ENCODE measurements at regions not wholly inside any gene's neighbourhood (a gene's known extent, or its start where the extent isn't known, plus 50 kb on each side); places are given as distances from the start of the nearest gene placed in this dataset.
A peak's percentile ranks its signal among the peaks of the same experiment; 100 is the strongest.

GRCh38 chr20:11581271-11581670, 336.4 kb upstream of the BTBD3 start:
- no peak for DNase-seq (ENCODE audit: low spot score)

GRCh38 chr20:11582060-11582459, 335.6 kb upstream of the BTBD3 start:
- DNase-seq (ENCODE audit: low spot score) = no peak

GRCh38 chr20:11585752-11586352, 331.8 kb upstream of the BTBD3 start:
- no peak for DNase-seq (ENCODE audit: low spot score)

GRCh38 chr20:11588875-11589274, 328.8 kb upstream of the BTBD3 start:
- DNase-seq (ENCODE audit: low spot score) = no peak

GRCh38 chr20:11591965-11592364, 325.7 kb upstream of the BTBD3 start:
- no peak for DNase-seq (ENCODE audit: low spot score)

- DNase-seq (ENCODE audit: low spot score) = no peak
These were observed 313.4 kb upstream of the BTBD3 start for GRCh38 chr20:11604339-11604738.

GRCh38 chr20:11607047-11607446, 310.6 kb upstream of the BTBD3 start:
- no peak for DNase-seq (ENCODE audit: low spot score)

GRCh38 chr20:11608736-11609135, 309.0 kb upstream of the BTBD3 start:
- DNase-seq (ENCODE audit: low spot score) = no peak

GRCh38 chr20:11624704-11625103, 293.0 kb upstream of the BTBD3 start:
- no peak for DNase-seq (ENCODE audit: low spot score)

- DNase-seq (ENCODE audit: low spot score) = no peak
These were observed 291.1 kb upstream of the BTBD3 start for GRCh38 chr20:11626551-11626950.

GRCh38 chr20:11642866-11643265, 274.8 kb upstream of the BTBD3 start:
- no peak for DNase-seq (ENCODE audit: low spot score)

- no peak for DNase-seq (ENCODE audit: low spot score)
These were observed 271.3 kb upstream of the BTBD3 start for GRCh38 chr20:11646359-11646758.

GRCh38 chr20:11650566-11650965, 267.1 kb upstream of the BTBD3 start:
- DNase-seq (ENCODE audit: low spot score) = no peak

- no peak for DNase-seq (ENCODE audit: low spot score)
These were observed 266.6 kb upstream of the BTBD3 start for GRCh38 chr20:11651138-11651537.

- DNase-seq (ENCODE audit: low spot score) = no peak
These were observed 266.0 kb upstream of the BTBD3 start for GRCh38 chr20:11651647-11652046.

GRCh38 chr20:11652128-11652527, 265.6 kb upstream of the BTBD3 start:
- DNase-seq (ENCODE audit: low spot score) = no peak

- no peak for DNase-seq (ENCODE audit: low spot score)
These were observed 262.9 kb upstream of the BTBD3 start for GRCh38 chr20:11654766-11655165.

GRCh38 chr20:11660673-11661072, 257.0 kb upstream of the BTBD3 start:
- no peak for DNase-seq (ENCODE audit: low spot score)

- DNase-seq (ENCODE audit: low spot score) = no peak
These were observed 246.6 kb upstream of the BTBD3 start for GRCh38 chr20:11671015-11671511.

- no peak for DNase-seq (ENCODE audit: low spot score)
These were observed 244.7 kb upstream of the BTBD3 start for GRCh38 chr20:11672959-11673358.

GRCh38 chr20:11675920-11676629, 241.6 kb upstream of the BTBD3 start:
- no peak for DNase-seq (ENCODE audit: low spot score)

GRCh38 chr20:11676630-11677287, 240.9 kb upstream of the BTBD3 start:
- peak; percentile 27 for DNase-seq (ENCODE audit: low spot score)

GRCh38 chr20:11677428-11677827, 240.3 kb upstream of the BTBD3 start:
- DNase-seq (ENCODE audit: low spot score) = no peak
